ENCODE measurements at regions not wholly inside any gene's neighbourhood (a gene's known extent, or its start where the extent isn't known, plus 50 kb on each side); places are given as distances from the start of the nearest gene placed in this dataset.

GRCh38 chr2:14977021-14977420, 344.5 kb downstream of the LRATD1 start:
- H3K9me3 ChIP-seq: no peaks in the 10 kb centered on the region
- H3K36me3 ChIP-seq: no peaks in the 10 kb centered on the region
- TF ChIP-seq POLR2A (IDR thresholded peaks at IDR 0.05) (no peak), CTCF (IDR thresholded peaks at IDR 0.05) (no peak), POLR2AphosphoS5 (IDR thresholded peaks at IDR 0.05) (no peak)
- H3K4me3 ChIP-seq: no peak overlapping the region
- WGBS, 2 donors (ENCODE audit: low coverage in 1 of 2): 75 to 80% methylated on average over 1 of the region's 1 CpG
- ATAC-seq: no peak
- H3K27ac ChIP-seq: no peak overlapping the region
- no peaks in the 10 kb centered on the region for H3K27me3 ChIP-seq
- no peaks in the 10 kb centered on the region for H3K4me1 ChIP-seq

GRCh38 chr2:14978845-14979244, 346.3 kb downstream of the LRATD1 start:
- TF ChIP-seq POLR2A (IDR thresholded peaks at IDR 0.05) (no peak), POLR2AphosphoS5 (IDR thresholded peaks at IDR 0.05) (no peak), CTCF (IDR thresholded peaks at IDR 0.05) (no peak), EP300 (IDR thresholded peaks at IDR 0.05) (no peak)
- Histone ChIP-seq H3K27ac (no peak overlapping the region), H3K4me3 (no peak overlapping the region), H3K4me1 (no peaks in the 10 kb centered on the region), H3K36me3 (no peaks in the 10 kb centered on the region), H3K27me3 (no peaks in the 10 kb centered on the region), H3K9me3 (no peaks in the 10 kb centered on the region)
- ATAC-seq: no peak
- 100% methylated on average over 2 of the region's 2 CpGs for WGBS, 2 donors (ENCODE audit: low coverage in 1 of 2)

GRCh38 chr2:14982790-14983189, 350.3 kb downstream of the LRATD1 start:
- 78 to 89% methylated on average over 4 of the region's 4 CpGs for WGBS, 2 donors (ENCODE audit: low coverage in 1 of 2)

GRCh38 chr2:14988600-14988999, 356.1 kb downstream of the LRATD1 start:
- ATAC-seq: no peak
- H3K4me3 ChIP-seq: no peak overlapping the region
- H3K4me1 ChIP-seq: no peaks in the 10 kb centered on the region
- H3K36me3 ChIP-seq: no peaks in the 10 kb centered on the region
- H3K9me3 ChIP-seq: no peaks in the 10 kb centered on the region
- TF ChIP-seq POLR2A (IDR thresholded peaks at IDR 0.05): no peak
- TF ChIP-seq EP300 (IDR thresholded peaks at IDR 0.05): no peak
- no peak for TF ChIP-seq CTCF (IDR thresholded peaks at IDR 0.05)
- TF ChIP-seq POLR2AphosphoS5 (IDR thresholded peaks at IDR 0.05): no peak
- H3K27ac ChIP-seq: no peak overlapping the region
- H3K27me3 ChIP-seq: no peaks in the 10 kb centered on the region

More at GRCh38 chr2:14982790-14983189, 350.3 kb downstream of the LRATD1 start:
- Histone ChIP-seq H3K9me3 (no peaks in the 10 kb centered on the region), H3K27me3 (no peaks in the 10 kb centered on the region), H3K36me3 (no peaks in the 10 kb centered on the region), H3K4me3 (no peak overlapping the region), H3K27ac (no peak overlapping the region), H3K4me1 (no peaks in the 10 kb centered on the region)
- TF ChIP-seq POLR2AphosphoS5 (IDR thresholded peaks at IDR 0.05) (no peak), EP300 (IDR thresholded peaks at IDR 0.05) (no peak)
- no peak for ATAC-seq

- no peak overlapping the region for H3K27ac ChIP-seq
- no peaks in the 10 kb centered on the region for H3K36me3 ChIP-seq
- no peaks in the 10 kb centered on the region for H3K9me3 ChIP-seq
- H3K4me1 ChIP-seq: no peaks in the 10 kb centered on the region
- no peak overlapping the region for H3K4me3 ChIP-seq
- WGBS, 2 donors (ENCODE audit: low coverage in 1 of 2): 97% methylated on average over 4 of the region's 4 CpGs; no CpG with 5 or more reads in 1 of the 2 donors
- no peaks in the 10 kb centered on the region for H3K27me3 ChIP-seq
- TF ChIP-seq POLR2A (IDR thresholded peaks at IDR 0.05) (no peak), CTCF (IDR thresholded peaks at IDR 0.05) (no peak), POLR2AphosphoS5 (IDR thresholded peaks at IDR 0.05) (no peak), EP300 (IDR thresholded peaks at IDR 0.05) (no peak)
- ATAC-seq: no peak
Measured at GRCh38 chr2:14991723-14992122, 359.2 kb downstream of the LRATD1 start.
